Spleen (tissue), 7 donors: ENCODE measurements at regions not wholly inside any gene's neighbourhood (a gene's known extent, or its start where the extent isn't known, plus 50 kb on each side); places are given as distances from the start of the nearest gene placed in this dataset.

Experiments used
- POLR2A ChIP-seq, 3 donors: fragments of 450-650 bp; IDR thresholded peaks; one replicate each; pipeline ENCODE4 v1.5.1; 2017; ENCODE audit warnings: antibody characterized with exemption in 3 of 3, mild to moderate bottlenecking in 1 of 3
- TF ChIP-seq, protein P1 (sequence below), 11 experiments: fragments of 200-600 bp in 7 of 11; fragments of 450-650 bp in 4 of 11; sonication (generic) in 4 of 11; IDR thresholded peaks in 8 of 11; conservative IDR thresholded peaks in 3 of 11; 1 replicate in 7 of 11; 2 replicates in 4 of 11; pipeline versions ENCODE4 v1.4.0 to v1.8.0; 2016 to 2021; ENCODE audit warnings: antibody characterized with exemption in 11 of 11, inconsistent platforms in 4 of 11, mild to moderate bottlenecking in 1 of 11
- donor health status: DM: no; HTN: no; CAD: no; lungs with moderate emphysema.
- donor health status: DM: no; HTN: no; CAD: no.
- donor health status: DM: no; HTN: no; CAD: no.

DNA sequence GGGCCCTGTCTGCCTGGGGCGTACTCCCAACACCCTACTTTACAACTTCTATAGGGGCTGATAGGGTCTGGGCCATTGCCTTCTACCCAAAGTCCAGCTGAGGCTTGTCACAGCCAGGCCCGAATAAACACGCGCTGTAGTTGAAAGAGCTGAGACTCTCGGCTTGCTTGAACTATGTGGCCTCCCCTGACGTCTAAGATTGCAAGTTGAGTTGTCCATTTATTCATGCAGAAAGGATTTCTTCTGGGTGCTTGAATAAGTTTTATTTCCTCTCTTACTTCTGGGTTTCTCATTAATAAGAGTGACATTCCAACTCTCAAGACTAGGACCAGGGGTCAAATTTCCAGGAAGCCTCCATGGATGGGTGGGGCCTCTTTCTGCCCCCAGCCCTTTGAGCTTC lies 74.4 kb upstream of the VRK1 start:
- TF ChIP-seq, protein P1, sequence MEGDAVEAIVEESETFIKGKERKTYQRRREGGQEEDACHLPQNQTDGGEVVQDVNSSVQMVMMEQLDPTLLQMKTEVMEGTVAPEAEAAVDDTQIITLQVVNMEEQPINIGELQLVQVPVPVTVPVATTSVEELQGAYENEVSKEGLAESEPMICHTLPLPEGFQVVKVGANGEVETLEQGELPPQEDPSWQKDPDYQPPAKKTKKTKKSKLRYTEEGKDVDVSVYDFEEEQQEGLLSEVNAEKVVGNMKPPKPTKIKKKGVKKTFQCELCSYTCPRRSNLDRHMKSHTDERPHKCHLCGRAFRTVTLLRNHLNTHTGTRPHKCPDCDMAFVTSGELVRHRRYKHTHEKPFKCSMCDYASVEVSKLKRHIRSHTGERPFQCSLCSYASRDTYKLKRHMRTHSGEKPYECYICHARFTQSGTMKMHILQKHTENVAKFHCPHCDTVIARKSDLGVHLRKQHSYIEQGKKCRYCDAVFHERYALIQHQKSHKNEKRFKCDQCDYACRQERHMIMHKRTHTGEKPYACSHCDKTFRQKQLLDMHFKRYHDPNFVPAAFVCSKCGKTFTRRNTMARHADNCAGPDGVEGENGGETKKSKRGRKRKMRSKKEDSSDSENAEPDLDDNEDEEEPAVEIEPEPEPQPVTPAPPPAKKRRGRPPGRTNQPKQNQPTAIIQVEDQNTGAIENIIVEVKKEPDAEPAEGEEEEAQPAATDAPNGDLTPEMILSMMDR (IDR thresholded peaks at IDR 0.05 in 8 of 11, conservative IDR thresholded peaks at IDR 0.05 in 3 of 11), result no peak
- no peak for TF ChIP-seq POLR2A (IDR thresholded peaks at IDR 0.05)
